ENCODE measurements at regions not wholly inside any gene's neighbourhood (a gene's known extent, or its start where the extent isn't known, plus 50 kb on each side); places are given as distances from the start of the nearest gene placed in this dataset.
"Not testable (repeated sequence)": the region's sequence is repeated elsewhere in the genome, so short reads cannot be mapped to it uniquely, and the experiment has no call there.

DNA sequence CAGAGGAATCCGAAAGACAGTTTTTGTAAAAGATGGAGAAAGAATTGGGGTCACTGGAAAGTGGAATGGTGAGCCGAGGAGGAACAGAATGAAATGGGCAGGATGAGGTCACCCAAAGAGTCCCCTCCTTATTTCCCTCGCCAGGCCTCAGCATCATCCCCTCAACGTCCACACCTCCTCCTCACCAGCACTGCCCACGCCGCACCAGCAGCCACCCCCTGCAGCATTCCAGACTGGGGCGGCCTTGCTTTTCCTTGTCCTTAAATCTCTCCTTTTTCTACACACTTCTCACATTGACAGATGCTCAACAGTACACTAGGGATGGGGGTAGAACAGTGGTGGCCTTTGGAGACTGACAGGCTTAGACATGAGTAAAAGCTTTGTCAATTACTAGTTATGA is 363.1 kb upstream of the NOX3 start:
- POLR2A ChIA-PET = no interaction called here
- TF ChIP-seq, protein P1, sequence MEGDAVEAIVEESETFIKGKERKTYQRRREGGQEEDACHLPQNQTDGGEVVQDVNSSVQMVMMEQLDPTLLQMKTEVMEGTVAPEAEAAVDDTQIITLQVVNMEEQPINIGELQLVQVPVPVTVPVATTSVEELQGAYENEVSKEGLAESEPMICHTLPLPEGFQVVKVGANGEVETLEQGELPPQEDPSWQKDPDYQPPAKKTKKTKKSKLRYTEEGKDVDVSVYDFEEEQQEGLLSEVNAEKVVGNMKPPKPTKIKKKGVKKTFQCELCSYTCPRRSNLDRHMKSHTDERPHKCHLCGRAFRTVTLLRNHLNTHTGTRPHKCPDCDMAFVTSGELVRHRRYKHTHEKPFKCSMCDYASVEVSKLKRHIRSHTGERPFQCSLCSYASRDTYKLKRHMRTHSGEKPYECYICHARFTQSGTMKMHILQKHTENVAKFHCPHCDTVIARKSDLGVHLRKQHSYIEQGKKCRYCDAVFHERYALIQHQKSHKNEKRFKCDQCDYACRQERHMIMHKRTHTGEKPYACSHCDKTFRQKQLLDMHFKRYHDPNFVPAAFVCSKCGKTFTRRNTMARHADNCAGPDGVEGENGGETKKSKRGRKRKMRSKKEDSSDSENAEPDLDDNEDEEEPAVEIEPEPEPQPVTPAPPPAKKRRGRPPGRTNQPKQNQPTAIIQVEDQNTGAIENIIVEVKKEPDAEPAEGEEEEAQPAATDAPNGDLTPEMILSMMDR (IDR thresholded peaks at IDR 0.05; ENCODE audit: insufficient read depth, low read length, missing control alignments) = no peak
- CTCF ChIA-PET = no interaction called here
- no peak overlapping the region for H3K4me3 ChIP-seq (ENCODE audit: low read depth, low read length)
- no peak for DNase-seq (ENCODE audit: low read depth, low spot score)

DNA sequence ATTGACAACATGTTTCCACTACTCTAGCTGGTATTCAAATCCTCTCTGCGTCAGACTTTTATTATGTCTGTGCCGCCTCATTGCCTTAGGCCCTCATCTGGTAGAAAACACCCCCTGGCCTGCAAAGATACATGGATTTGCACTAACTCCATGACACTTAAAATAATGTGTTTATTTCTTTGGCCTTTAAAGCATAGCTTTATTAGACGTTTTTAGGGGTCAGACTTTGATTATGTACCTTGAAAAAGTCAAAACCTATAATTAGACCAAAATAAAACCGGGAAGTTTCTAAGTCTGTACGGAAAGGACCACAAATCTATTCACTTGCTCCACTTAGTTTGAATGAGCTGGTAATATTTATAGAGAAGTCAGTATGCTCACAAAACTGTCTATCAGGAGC is 357.9 kb upstream of the NOX3 start:
- DNase-seq (ENCODE audit: low read depth, low spot score) = no peak
- ChIA-PET POLR2A (no interaction called here), CTCF (no interaction called here)
- no peak overlapping the region for H3K4me3 ChIP-seq (ENCODE audit: low read depth, low read length)
- TF ChIP-seq, protein P1 (IDR thresholded peaks at IDR 0.05; ENCODE audit: insufficient read depth, low read length, missing control alignments) = no peak

DNA sequence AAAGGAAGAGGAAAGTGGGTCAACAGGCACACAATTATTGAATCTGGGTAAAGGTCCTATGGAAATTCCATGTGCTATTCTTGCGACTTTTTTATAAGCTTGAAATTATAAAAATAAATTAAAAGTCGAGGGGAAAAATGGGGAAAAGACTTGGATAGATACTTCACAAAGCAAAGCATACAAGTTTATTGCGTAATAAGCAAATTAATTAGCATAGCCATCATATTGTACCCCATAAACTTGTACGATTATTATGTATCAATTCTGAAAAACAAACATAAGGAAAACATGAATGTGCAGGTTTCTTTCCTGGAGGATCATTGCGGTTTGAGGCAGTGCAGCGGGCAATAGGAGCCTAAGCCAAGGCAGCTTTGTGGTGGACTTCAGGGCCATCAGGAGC is 351.6 kb upstream of the NOX3 start:
- POLR2A ChIA-PET = no interaction called here
- no peak overlapping the region for H3K4me3 ChIP-seq (ENCODE audit: low read depth, low read length)
- CTCF ChIA-PET = interaction anchor here (1.4 kb wide), 1 partner anchor 30 kb away, joined by 3 read pairs; no protein-coding TSS in a partner anchor
- TF ChIP-seq, protein P1 (IDR thresholded peaks at IDR 0.05; ENCODE audit: insufficient read depth, low read length, missing control alignments) = no peak
- DNase-seq (ENCODE audit: low read depth, low spot score) = no peak

DNA sequence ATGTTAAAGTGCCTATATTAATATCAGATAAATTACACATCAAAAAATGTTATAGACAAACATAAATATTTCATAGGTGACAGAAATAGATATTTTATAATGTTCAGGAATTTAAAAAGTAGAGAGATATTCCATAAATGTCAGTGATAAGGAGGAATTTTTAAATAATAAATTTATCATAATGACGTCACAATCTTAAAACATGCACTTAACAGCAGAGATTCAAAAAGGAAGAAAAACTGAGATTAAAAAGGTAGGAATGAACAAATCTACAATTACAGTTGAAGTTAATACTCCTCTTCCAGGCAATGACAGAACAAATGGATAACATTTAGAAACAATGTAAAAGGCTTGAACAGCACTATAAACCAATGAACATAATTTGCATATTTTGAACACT is 345.4 kb upstream of the NOX3 start:
- TF ChIP-seq, protein P1 (IDR thresholded peaks at IDR 0.05; ENCODE audit: insufficient read depth, low read length, missing control alignments) = no peak
- POLR2A ChIA-PET = no interaction called here
- CTCF ChIA-PET = no interaction called here
- no peak for DNase-seq (ENCODE audit: low read depth, low spot score)
- no peak overlapping the region for H3K4me3 ChIP-seq (ENCODE audit: low read depth, low read length)

DNA sequence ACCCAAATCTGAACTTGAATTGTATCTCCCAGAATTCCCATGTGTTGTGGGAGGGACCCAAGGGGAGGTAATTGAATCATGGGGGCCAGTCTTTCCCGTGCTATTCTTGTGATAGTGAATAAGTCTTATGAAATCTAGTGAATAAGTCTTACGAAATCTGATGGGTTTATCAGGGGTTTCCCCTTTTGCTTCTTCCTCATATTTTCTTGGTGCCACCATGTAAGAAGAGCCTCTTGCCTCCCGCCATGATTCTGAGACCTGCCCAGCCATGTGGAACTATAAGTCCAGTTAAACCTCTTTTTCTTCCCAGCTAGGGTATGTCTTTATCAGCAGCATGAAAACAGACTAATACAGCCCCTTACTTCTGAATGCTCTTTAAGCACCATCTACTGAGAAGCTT is 343.2 kb upstream of the NOX3 start:
- CTCF ChIA-PET; POLR2A ChIA-PET; H3K4me3 ChIP-seq (ENCODE audit: low read depth, low read length); DNase-seq (ENCODE audit: low read depth, low spot score): not testable (repeated sequence)

DNA sequence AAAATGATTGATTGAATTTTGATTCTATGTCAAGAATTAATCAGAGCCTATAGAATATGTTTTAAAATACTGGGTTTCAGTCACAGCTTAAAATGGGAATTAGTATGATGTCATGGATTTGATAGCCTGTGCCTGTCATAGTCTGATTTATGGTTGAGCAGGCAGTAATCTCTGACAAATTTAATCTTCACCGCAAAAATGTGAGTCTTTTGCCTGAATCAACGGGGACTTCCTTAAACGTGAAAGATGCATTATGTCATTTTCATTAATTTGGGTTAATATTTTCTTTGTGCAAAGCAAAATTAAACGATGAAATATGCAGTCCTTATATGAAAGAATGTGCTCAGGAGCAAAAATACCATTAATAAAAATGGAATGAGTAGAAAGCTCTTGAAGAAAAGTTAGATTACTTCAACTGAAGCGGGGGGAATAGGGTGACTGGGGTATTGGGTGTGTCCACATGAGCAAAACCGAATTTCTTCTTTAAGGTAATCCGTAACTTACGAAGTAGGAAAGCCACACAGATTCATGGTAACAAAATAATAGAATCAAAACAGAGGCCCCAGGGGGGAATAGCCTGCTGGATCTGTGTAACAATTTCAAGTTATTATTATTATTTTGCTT is 339.6 kb upstream of the NOX3 start:
- CTCF ChIA-PET = interaction anchor here (1.1 kb wide), 1 partner anchor 11 kb away, joined by 3 read pairs; no protein-coding TSS in a partner anchor
- POLR2A ChIA-PET = no interaction called here
- no peak overlapping the region for H3K4me3 ChIP-seq (ENCODE audit: low read depth, low read length)
- no peak for DNase-seq (ENCODE audit: low read depth, low spot score)
- TF ChIP-seq, protein P1 (IDR thresholded peaks at IDR 0.05; ENCODE audit: insufficient read depth, low read length, missing control alignments) = no peak

DNA sequence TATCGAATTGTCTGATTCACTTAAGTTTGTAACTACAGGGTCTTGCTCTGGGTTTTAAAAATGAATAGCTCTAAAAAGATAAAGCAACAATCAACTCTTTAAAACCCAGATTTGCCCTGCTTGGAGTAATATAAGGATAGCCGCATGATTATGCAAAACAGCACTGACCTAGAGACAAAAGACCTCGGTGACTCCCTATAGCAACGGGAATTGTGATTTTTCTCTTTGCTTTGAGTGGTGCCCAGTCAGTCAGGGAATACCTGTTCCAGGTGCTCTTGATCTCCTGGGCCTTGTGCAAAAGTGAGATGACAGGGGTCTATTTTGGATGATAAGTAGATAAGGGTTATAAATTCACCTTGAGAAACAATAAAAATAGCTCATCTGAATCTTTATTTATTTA is 336.3 kb upstream of the NOX3 start:
- DNase-seq (ENCODE audit: low read depth, low spot score) = no peak
- CTCF ChIA-PET = no interaction called here

More for the DNA sequence above, 336.3 kb upstream of the NOX3 start:
- TF ChIP-seq, protein P1 (IDR thresholded peaks at IDR 0.05; ENCODE audit: insufficient read depth, low read length, missing control alignments) = no peak
- POLR2A ChIA-PET = no interaction called here
- no peak overlapping the region for H3K4me3 ChIP-seq (ENCODE audit: low read depth, low read length)
